Calu3 (cell line): ENCODE measurements at regions not wholly inside any gene's neighbourhood (a gene's known extent, or its start where the extent isn't known, plus 50 kb on each side); places are given as distances from the start of the nearest gene placed in this dataset.

ENCODE experiments used
- BruUV-seq: library from RNA; stranded (reverse); fragments of 400-500 nt; replicated peaks from 2 replicates; lab custom pipeline; 2021; lab: Mats Ljungman, UMichigan
- CTCF ChIA-PET: fragments of 300-600 bp; sonication (Branson Sonifier 250); formaldehyde crosslinking; loops from one replicate; lab custom pipeline; 2022; ENCODE audit warnings: antibody characterized with exemption; lab: Charles Lee
- DNase-seq: peaks from one replicate; pipeline ENCODE4 v3.0.0; 2022
- H3K27ac Mint-ChIP-seq: one replicate; pipeline ENCODE4 v1.8.0; 2022; ENCODE audit warnings: mixed read lengths; ENCODE audit not compliant: unreplicated experiment
- H3K27me3 Mint-ChIP-seq: one replicate; pipeline ENCODE4 v1.8.0; 2022; ENCODE audit warnings: mixed read lengths; ENCODE audit not compliant: unreplicated experiment
- H3K36me3 Mint-ChIP-seq: one replicate; pipeline ENCODE4 v1.8.0; 2022; ENCODE audit warnings: mild to moderate bottlenecking, moderate library complexity, mixed read lengths; ENCODE audit not compliant: insufficient read depth, unreplicated experiment
- H3K4me1 Mint-ChIP-seq: one replicate; pipeline ENCODE4 v1.8.0; 2022; ENCODE audit warnings: mild to moderate bottlenecking, low read depth, mixed read lengths; ENCODE audit not compliant: unreplicated experiment
- H3K4me3 Mint-ChIP-seq: one replicate; pipeline ENCODE4 v1.8.0; 2022; ENCODE audit warnings: mild to moderate bottlenecking, low read depth, moderate library complexity, mixed read lengths; ENCODE audit not compliant: unreplicated experiment
- H3K9me3 Mint-ChIP-seq: one replicate; pipeline ENCODE4 v1.8.0; 2022; ENCODE audit warnings: low read depth, mixed read lengths; ENCODE audit not compliant: unreplicated experiment
- intact Hi-C: fragments of 100-400 bp; cut with micrococcal nuclease; formaldehyde crosslinking; loops from one replicate; pipeline ENCODE4 v1.10.0; 2022; ENCODE audit not compliant: unreplicated experiment
- TF ChIP-seq, protein P1 (sequence below): fragments of 200-600 bp; IDR thresholded peaks from one replicate; pipeline ENCODE4 v1.8.0; 2022; ENCODE audit warnings: antibody characterized with exemption; ENCODE audit not compliant: unreplicated experiment

DNA sequence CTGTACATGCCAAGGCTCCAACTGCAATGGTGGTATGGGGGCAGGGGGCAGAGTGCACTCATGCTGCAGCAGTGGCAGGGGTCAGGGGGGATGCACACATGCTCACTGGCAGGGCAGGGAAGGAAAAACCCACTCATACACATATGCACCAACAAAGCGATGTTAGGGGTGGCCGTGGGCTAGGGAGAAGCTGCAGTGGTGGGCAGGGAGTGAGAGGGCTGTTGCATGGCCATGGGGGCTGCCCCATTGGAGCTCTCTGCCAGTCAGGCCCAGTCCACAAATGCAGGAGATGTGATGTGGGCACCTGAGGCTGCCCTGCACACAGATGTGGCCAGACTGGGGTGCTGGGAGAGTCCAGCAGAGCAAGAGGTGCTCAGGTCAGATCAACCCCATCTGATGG lies 238.1 kb upstream of the NXPH2 start:
- no peaks in the 10 kb centered on the region for H3K36me3 Mint-ChIP-seq
- DNase-seq = no peak
- CTCF ChIA-PET = no interaction called here
- H3K4me1 Mint-ChIP-seq = no peaks in the 10 kb centered on the region
- no peaks in the 10 kb centered on the region for H3K27me3 Mint-ChIP-seq
- H3K9me3 Mint-ChIP-seq = peaks cover 11% of the 10 kb centered on the region
- no peak overlapping the region for H3K4me3 Mint-ChIP-seq
- BruUV-seq = no TSS peak
- intact Hi-C loops = no loop called here
- no peak overlapping the region for H3K27ac Mint-ChIP-seq
- TF ChIP-seq, protein P1, sequence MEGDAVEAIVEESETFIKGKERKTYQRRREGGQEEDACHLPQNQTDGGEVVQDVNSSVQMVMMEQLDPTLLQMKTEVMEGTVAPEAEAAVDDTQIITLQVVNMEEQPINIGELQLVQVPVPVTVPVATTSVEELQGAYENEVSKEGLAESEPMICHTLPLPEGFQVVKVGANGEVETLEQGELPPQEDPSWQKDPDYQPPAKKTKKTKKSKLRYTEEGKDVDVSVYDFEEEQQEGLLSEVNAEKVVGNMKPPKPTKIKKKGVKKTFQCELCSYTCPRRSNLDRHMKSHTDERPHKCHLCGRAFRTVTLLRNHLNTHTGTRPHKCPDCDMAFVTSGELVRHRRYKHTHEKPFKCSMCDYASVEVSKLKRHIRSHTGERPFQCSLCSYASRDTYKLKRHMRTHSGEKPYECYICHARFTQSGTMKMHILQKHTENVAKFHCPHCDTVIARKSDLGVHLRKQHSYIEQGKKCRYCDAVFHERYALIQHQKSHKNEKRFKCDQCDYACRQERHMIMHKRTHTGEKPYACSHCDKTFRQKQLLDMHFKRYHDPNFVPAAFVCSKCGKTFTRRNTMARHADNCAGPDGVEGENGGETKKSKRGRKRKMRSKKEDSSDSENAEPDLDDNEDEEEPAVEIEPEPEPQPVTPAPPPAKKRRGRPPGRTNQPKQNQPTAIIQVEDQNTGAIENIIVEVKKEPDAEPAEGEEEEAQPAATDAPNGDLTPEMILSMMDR = no peak

DNA sequence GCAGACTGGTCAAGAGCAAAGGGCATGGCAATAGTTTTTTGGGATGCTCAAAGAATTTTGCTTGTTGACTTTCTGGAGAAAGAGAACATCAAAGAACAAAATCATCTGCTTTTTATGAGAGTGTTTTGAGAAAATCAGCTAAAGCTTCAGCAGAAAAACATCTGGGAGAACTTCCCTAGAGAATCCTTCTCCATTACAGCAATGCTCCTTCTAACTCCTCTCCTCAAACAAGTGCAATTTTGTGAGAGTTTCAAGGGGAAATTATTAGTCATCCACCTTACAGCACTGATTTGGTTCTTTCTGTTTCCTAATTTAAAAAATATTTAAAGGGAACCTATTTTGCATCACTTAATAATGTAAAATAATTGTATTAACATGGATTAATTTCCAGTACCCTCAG lies 226.9 kb upstream of the NXPH2 start:
- no TSS peak for BruUV-seq
- H3K9me3 Mint-ChIP-seq = no peaks in the 10 kb centered on the region
- intact Hi-C loops = no loop called here
- DNase-seq = no peak
- CTCF ChIA-PET = no interaction called here
- H3K4me1 Mint-ChIP-seq = no peaks in the 10 kb centered on the region
- TF ChIP-seq, protein P1 = no peak
- H3K4me3 Mint-ChIP-seq = no peak overlapping the region
- no peak overlapping the region for H3K27ac Mint-ChIP-seq
- no peaks in the 10 kb centered on the region for H3K27me3 Mint-ChIP-seq
- H3K36me3 Mint-ChIP-seq = no peaks in the 10 kb centered on the region

- Mint-ChIP-seq H3K9me3 (no peaks in the 10 kb centered on the region), H3K4me3 (no peak overlapping the region), H3K4me1 (no peaks in the 10 kb centered on the region), H3K36me3 (no peaks in the 10 kb centered on the region), H3K27me3 (no peaks in the 10 kb centered on the region), H3K27ac (no peak overlapping the region)
- CTCF ChIA-PET = interaction anchor here (0.7 kb wide), 1 partner anchor 1338 kb away, joined by 3 read pairs; no protein-coding TSS in a partner anchor
- TF ChIP-seq, protein P1 = no peak
- no TSS peak for BruUV-seq
- no peak for DNase-seq
- intact Hi-C loops = no loop called here
Observed at GRCh38 chr2:139000131-139000785, 220.1 kb upstream of the NXPH2 start.

DNA sequence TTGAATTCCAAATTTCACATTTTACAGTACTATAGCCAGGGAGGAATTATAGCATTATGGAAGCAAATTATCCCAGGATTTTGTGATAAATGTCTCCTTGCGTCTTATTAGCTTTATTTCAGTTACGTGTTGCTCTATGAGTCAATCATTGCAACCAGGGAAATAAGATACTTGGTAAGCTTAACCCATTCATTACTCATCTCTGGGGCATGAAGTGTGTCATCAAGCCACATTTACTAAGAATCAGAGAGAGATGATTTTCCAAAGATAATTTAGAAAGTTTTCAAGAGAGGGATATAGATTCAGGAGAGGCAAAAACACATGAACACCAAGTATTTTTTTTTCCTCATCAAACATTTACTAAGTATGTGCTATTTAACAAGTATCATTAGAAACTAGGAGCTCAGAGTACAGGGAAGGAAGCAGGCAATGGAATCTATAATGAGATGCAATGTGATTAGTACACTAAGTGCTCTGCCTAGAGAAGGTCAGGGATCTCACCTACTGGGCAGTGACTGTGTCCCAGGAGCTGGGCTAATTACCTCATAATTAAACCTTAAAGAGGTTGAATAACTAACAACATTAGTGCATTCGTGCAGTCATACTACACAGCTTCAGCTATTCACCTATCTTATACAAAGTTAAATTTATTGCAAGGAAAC lies 217.8 kb upstream of the NXPH2 start:
- TF ChIP-seq, protein P1 = no peak
- BruUV-seq = no TSS peak
- Mint-ChIP-seq H3K36me3 (no peaks in the 10 kb centered on the region), H3K9me3 (no peaks in the 10 kb centered on the region), H3K27me3 (no peaks in the 10 kb centered on the region), H3K4me3 (no peak overlapping the region), H3K27ac (no peak overlapping the region), H3K4me1 (no peaks in the 10 kb centered on the region)
- intact Hi-C loops = no loop called here
- CTCF ChIA-PET = no interaction called here
- no peak for DNase-seq
